HG03159 (cell line): ENCODE measurements at regions not wholly inside any gene's neighbourhood (a gene's known extent, or its start where the extent isn't known, plus 50 kb on each side); places are given as distances from the start of the nearest gene placed in this dataset.
A peak's percentile ranks its signal among the peaks of the same experiment; 100 is the strongest.
"Not testable (repeated sequence)": the region's sequence is repeated elsewhere in the genome, so short reads cannot be mapped to it uniquely, and the experiment has no call there.

Source experiments
- ATAC-seq: cut with Tn5 transposase; IDR thresholded peaks from one replicate; pipeline ENCODE4 v1.9.1; 2021; ENCODE audit warnings: mild to moderate bottlenecking, moderate library complexity; ENCODE audit not compliant: unreplicated experiment

DNA sequence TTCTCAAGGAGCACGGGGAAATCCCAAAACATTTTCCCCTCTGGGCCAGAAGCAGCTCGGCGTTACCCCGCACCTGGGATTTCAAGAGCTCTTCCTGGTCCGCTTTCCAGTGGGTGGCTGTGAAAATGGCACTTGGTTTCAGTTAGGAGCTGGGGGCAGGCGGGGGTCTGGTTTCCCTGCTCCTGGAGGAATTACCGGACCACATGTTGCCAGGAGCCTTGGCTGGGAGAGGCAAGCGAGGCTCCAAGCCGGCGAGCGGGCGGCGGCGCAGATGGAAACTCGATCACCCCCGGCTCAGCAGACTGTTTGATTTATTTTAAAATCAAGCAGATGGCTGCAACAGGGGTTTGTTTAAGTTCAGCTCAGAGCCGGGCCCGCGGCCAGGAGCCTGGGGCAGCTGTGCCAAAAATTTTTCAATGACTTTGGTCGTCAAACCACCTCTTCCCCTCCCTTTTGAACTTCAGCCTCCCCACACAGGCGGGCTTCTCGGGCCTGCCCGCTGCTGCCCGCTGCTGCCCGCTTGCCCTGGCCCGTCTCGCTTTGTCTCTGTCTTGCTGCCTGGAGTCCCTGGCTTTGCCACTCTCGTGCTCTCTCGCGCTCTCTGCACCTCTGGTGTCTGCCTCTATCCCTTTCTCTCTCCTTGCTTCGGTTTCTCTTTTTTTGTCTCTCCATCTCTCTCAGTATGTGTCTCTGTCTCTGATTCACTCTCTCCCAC, 108.0 kb upstream of the CIBAR2 start:
- no peak for ATAC-seq

- ATAC-seq: no peak
Observed at GRCh38 chr16:85220964-85221731, 108.9 kb upstream of the CIBAR2 start.

DNA sequence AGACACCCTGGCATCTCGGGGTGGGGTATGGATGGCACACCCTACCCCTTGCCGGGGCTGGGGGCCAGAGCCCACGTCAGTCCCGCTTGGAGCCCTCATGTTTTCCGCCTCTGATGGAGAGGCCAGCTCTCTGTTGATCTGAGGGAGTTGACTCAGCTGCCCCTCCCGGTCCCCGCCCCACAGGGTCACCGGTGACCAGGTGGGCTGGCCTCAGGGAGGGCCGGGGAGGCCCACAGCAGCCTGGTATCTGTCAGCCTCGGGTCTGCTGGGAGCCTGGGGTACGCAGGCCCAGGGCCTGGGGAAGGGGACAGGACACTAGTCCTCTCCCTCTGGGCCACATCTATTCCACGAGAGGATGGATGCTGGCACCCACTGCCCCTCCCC, 109.5 kb upstream of the CIBAR2 start:
- no peak for ATAC-seq

GRCh38 chr16:85222155-85222863, 110.0 kb upstream of the CIBAR2 start:
- no peak for ATAC-seq

DNA sequence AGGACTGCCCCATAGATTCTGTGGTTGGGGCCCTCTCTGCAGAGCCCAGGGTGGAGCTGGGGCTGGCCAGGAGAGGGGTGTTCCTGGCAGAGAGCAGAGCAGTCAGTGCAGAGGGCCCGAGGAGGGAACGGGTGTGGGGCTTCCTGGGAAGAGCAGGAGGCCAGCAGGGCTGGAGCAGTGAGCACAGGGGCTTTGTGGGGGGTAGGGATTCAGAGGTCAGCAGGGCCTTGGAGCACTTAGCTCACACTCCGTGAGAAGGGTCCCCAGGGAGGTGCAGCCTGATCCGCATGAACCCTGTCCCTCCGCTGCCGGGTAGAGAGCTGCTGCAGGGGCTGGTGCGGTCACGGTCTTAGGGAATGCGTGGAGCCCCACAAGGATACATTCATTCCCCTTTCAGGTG, 113.0 kb upstream of the CIBAR2 start:
- ATAC-seq: no peak

GRCh38 chr16:85225721-85226120, 113.4 kb upstream of the CIBAR2 start:
- no peak for ATAC-seq

DNA sequence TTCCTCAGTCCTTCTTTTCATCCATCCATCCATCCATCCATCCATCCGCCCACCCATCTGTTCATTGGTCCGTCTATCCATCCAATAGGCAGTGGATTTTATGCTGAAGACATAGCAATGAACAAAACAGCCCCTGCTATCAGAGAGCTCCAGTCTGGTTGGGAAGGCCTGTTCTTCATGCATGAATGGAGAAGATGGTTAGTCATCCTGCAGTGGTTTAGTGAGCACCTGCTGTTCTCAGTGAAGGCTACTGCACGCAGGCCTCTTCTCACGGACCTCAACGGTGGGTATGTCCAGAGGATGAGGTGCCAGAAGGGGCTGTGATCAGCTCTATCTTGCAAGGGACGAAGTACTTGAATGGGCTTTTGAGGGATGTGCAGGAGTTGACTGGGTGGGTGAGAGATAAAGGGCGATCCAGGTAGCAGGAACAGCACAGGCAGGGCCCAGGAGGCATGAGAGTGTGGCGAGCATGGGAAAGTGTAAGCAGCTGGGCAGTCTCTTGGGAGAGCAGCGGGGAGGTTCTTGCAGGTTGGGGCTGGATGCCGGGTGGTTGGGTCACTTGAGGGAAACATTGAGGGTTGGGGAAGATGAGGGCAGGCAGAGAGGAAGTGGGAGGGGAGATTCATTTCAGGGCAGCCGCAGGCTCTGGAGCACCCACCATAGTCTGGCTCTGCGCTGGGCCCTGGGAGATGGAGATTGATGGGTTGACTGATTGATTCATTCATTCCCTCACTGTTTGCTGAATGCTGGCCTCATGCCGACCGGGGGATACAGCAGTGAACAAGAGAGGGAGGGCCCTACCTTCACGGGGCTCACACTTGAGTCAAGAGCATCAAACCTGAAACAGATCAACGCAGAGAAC, 115.0 kb upstream of the CIBAR2 start:
- peak; percentile 74 for ATAC-seq

- peak; percentile 15 for ATAC-seq
Observed at GRCh38 chr16:85227946-85228862, 115.9 kb upstream of the CIBAR2 start.

- ATAC-seq: no peak
Observed at GRCh38 chr16:85228970-85229430, 116.7 kb upstream of the CIBAR2 start.

- no peak for ATAC-seq
Observed at GRCh38 chr16:85229869-85230462, 117.7 kb upstream of the CIBAR2 start.

- ATAC-seq: not testable (repeated sequence)
Observed at GRCh38 chr16:85230764-85231383, 118.6 kb upstream of the CIBAR2 start.

- ATAC-seq: no peak
Observed at GRCh38 chr16:85231959-85232358, 119.7 kb upstream of the CIBAR2 start.

GRCh38 chr16:85232369-85233142, 120.3 kb upstream of the CIBAR2 start:
- ATAC-seq: no peak

DNA sequence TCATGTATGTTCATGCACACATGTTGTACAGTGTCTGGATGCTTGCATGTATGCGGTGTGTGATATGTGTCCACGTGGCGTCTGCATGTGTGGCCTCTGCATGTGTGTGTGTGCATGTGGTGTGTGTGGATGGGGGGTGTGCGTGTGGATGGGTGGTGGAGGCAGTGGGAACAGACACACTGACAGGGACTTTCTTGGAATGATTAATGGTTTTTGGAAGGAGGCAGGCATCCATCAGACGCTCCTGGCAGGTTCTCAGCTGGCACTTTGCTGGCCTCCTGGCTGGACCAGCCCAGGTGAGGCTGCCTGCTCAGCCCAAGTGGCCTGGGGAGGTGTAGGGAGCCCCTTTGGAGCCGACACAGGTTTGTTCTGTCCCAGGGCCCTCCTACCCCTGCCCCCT, 121.2 kb upstream of the CIBAR2 start:
- no peak for ATAC-seq

- ATAC-seq: no peak
Observed at GRCh38 chr16:85234310-85235204, 122.3 kb upstream of the CIBAR2 start.

GRCh38 chr16:85235991-85236817, 123.9 kb upstream of the CIBAR2 start:
- ATAC-seq: no peak
